ENCODE measurements at regions not wholly inside any gene's neighbourhood (a gene's known extent, or its start where the extent isn't known, plus 50 kb on each side); places are given as distances from the start of the nearest gene placed in this dataset.
"Not testable (repeated sequence)": the region's sequence is repeated elsewhere in the genome, so short reads cannot be mapped to it uniquely, and the experiment has no call there.

DNA sequence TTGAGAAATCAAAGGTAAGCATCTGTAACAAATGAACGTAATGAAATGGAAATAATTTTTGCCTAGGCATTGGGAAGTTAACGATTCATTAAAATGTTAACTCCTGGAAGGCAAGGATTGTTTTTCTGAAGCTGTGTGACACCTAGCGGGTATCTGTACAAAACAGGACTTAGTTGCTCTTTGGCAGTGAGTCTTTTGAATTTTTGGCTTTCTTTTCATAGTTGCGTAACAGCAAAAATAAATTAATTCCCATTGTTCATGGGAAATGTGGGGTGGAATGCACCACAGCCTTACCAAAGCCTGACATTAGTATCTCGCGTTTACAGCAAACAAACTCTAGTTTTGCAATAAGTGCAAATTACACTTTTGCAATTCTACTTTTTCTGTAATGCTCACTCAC, 92.7 kb upstream of the DTNBP1 start:
- no peak for DNase-seq

GRCh38 chr6:15754706-15755079, 91.9 kb upstream of the DTNBP1 start:
- DNase-seq = no peak

DNA sequence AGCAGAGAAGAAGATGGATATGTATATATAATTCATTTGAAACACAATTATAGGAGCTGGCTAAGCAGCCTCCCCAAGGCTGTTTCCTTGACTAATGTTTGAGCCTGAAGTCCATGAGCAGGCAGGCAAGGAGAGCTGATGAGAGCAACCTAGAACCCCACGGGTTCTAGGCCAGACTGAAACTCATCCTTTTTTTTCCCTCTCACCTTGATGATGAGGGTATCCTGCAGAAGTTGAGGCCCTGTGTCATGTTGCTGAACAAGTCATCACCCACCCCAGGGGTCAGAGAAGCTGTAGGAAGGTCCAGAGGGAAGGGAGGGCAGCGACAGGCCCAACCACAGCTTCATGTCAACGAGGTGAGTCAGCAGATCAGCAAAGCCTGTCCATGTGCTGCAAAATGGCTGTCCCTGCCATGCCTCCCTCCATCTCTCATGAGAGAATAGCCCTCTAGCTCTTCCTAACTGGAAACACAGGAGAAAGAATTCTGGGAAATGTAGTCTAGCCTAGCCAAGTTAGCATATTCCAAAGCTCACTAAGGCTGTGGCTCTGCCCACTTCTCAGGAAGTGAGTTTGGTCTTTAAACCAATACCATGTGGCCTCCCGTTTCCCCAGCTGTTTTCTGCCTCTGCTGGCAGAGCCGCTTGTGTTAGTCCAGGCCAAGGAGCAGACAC, 91.3 kb upstream of the DTNBP1 start:
- no peak for DNase-seq

- no peak for DNase-seq
Measured at GRCh38 chr6:15752820-15753219, 90.0 kb upstream of the DTNBP1 start.

- DNase-seq = no peak
Measured at GRCh38 chr6:15751721-15752350, 89.0 kb upstream of the DTNBP1 start.

- DNase-seq = no peak
Measured at GRCh38 chr6:15748341-15748740, 85.5 kb upstream of the DTNBP1 start.

GRCh38 chr6:15747354-15747883, 84.6 kb upstream of the DTNBP1 start:
- DNase-seq = no peak

- DNase-seq = no peak
Measured at GRCh38 chr6:15745781-15746180, 83.0 kb upstream of the DTNBP1 start.

DNA sequence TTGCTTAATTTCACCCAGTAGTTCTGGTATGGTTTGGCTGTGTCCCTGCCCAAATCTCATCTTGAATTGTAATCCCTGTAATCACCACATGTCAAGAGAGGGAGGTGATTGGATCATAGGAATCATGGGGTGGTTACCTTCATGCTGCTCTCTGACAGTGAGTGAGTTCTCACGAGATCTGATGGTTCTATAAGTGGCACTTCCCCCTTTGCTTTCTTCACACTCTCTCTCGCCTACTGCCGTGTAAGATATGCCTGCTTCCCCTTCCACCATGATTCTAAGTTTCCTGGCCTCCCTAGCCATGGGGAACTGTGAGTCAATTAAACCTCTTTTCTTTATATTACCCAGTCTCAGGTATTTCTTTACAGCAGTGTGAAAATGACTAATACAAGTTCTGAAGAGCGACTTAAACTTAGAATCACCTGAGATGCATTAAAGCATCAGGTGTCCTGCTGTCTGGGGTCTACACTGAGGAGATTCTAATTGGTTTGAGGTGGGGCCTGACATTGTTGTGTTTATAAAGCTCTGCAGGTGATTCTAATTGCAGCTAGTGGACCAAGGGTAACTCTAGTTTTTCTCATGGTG, 82.1 kb upstream of the DTNBP1 start:
- DNase-seq = no peak

DNA sequence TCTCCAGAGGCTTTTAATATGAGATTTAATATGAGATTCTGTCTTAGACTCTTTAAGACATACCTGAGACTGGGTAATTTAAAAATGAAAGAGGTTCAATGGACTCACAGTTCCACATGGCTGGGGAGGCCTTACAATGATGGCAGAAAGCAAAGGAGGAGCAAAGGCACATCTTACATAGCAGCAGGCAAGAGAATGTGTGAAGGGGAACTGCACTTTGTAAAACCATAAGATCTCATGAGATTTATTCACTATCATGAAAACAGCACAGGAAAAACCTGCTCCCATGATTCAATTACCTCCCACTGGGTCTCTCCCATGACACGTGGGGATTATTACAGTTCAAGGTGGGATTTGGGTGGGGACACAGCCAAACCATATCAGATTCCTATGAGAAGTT, 79.2 kb upstream of the DTNBP1 start:
- not testable (repeated sequence) for DNase-seq

DNA sequence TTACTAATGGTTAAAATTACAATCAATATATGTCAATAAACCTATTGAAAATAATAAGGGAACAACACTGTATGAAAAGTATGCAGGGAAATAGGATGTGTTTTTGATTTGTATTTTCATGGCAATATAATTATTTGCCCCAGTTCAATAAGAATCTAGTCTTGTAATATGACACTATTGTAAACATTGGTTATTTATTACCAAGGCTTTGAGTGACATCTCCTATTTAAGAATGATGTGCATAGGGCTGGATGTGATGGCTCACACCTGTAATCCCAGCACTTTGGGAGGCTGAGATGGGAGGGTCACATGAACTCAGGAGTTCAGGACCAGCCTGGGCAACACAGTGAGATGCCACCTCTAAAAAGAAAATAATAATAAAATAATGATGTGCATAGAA, 78.6 kb upstream of the DTNBP1 start:
- DNase-seq = no peak

GRCh38 chr6:15739867-15740266, 77.0 kb upstream of the DTNBP1 start:
- no peak for DNase-seq

DNA sequence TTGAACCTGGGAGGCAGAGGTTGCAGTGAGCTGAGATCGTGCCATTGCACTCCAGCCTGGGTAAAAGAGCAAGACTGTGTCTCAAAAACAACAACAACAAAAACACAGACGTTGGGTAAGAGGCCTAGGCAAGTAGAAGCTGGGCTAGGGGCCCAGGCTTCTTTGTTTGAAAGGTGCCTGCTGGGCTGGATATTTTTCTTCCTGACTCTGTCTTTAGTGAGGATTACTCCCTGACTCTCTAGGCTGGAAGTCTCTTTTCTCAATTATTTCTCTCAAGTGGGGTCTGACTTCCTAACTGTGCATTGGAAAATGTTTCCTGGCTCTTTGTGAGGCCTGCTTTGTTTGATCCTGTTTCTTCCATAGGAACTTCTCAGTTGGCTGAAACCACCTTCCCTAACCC, 76.5 kb upstream of the DTNBP1 start:
- no peak for DNase-seq

DNA sequence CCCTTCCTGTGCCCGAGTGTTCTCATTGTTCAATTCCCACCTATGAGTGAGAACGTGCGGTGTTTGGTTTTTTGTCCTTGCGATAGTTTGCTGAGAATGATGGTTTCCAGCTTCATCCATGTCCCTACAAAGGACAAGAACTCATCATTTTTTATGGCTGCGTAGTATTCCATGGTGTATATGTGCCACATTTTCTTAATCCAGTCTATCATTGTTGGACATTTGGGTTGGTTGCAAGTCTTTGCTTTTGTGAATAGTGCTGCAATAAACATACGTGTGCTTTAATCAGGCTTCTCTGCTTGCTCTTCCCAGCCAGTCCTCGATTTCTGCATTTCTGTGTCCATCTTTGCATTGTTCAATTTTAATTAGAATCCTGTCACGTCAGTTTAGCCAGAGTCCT, 75.4 kb upstream of the DTNBP1 start:
- DNase-seq = not testable (repeated sequence)

DNA sequence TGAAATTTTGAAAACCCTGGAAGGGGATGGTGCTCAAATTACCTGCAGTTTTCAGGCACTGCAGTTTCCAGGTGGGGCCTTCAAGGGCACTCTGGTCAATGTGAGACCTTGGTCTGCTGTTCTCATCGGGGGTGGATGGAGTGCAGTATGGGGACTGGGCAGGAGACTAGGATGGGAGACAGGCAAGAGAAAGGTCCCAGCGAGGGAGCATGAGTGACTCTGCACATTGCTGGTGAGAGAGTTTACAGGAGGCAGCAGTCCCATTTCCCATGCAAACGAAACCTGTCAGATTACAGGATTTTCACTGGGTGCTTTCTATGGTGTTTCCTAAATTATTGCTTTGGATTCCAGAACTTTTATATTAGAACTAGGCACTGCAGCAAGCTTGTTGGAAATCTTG, 73.5 kb upstream of the DTNBP1 start:
- DNase-seq = no peak

DNA sequence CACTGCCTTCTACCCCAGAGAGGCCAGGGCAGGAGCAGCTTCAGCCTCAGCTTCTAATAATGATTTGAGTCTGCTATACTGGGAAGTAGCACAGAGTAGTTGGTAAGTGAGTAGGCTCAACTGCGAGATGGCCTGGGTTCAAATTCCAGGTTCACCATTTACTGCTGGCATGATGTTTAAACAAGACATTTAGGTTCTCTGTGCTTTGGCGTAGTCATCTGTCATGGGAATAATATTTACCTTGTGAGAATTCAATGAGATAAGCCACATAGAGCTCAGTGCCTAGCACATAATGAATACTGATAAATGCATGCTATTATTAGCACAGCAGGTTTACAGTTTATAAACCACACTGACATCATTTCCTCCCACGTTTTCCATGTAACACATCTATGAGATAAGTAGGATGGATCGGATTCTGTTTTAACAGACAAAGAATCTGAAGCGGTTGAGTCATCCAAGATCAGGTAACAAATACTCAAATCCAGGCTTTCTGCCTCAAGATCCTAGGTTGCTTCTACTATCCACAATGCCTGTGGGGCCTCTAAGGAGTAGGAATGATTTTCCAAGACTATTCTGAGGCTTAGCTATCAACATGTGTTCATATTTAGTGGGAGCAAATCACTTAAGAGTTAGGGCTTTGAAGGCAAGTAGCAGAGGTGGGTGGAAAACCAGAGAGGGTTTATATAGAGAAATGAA, 72.9 kb upstream of the DTNBP1 start:
- peak; percentile 61 for DNase-seq

- no peak for DNase-seq
Measured at GRCh38 chr6:15734118-15734897, 71.5 kb upstream of the DTNBP1 start.

DNA sequence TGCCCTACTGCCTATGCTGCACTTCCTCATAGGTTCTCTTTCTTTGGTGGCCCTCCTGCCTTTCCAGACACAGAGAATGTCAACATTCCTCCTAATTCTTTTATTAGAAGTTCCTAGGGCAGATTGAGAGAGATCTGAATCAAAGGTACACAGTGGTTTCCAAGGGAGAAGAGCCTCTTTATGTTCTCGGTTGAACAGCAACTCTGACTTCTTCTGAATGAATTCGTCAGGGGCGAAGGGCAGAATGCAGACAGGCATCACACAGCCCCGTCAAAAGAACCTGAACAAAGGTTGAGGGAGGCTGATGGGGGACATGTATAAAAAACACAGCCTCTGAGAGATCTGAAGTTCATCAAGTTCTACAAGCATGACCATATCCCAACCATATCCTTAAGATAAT, 68.1 kb upstream of the DTNBP1 start:
- DNase-seq = no peak

DNA sequence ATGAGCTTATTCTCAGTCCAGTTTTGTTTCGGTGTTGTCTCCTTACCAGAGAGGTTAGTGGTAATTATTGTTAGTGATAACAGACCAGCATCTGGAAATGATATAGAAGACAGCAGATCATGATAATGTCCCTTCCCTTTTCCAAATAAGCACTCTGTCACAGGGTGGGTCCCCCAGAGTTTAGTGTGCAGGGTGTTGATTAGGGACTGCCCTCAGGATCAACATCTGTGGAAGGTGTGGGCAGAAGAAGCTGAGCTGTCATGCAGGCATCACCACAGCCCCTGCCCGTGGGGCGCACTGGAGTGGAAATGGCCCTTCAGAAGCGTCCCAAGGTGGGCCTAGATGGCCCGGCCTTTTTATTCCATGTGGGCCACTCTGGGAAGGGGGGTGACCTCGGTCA, 67.6 kb upstream of the DTNBP1 start:
- DNase-seq = no peak

- DNase-seq = no peak
Measured at GRCh38 chr6:15722731-15723130, 59.9 kb upstream of the DTNBP1 start.

DNA sequence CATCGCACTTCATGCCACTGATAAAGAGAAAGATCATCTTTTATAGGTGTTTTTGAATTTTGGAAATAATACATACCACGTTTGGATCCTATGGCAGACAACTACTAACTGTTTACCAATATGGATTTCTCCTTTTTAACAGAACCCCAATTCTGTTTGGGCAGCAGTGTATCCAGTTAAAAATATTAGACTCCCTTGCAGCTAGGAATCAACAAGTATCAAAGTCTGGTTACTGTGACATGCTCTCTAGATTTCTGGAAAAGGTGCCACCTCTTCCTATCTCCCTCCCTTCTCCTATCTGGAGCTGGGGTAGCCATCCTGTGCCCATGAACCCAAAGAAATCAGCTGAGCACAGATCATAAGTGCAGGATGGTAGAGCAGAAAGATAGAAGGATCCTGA, 54.1 kb upstream of the DTNBP1 start:
- no peak for DNase-seq

- DNase-seq = no peak
Measured at GRCh38 chr6:15715851-15716250, 53.0 kb upstream of the DTNBP1 start.

GRCh38 chr6:15715060-15715459, 52.2 kb upstream of the DTNBP1 start:
- no peak for DNase-seq

Measured in NCI-H1436 treated with DMSO at 0.1 percent for 48 hours (cell line).